ENCODE measurements at regions not wholly inside any gene's neighbourhood (a gene's known extent, or its start where the extent isn't known, plus 50 kb on each side); places are given as distances from the start of the nearest gene placed in this dataset.

DNA sequence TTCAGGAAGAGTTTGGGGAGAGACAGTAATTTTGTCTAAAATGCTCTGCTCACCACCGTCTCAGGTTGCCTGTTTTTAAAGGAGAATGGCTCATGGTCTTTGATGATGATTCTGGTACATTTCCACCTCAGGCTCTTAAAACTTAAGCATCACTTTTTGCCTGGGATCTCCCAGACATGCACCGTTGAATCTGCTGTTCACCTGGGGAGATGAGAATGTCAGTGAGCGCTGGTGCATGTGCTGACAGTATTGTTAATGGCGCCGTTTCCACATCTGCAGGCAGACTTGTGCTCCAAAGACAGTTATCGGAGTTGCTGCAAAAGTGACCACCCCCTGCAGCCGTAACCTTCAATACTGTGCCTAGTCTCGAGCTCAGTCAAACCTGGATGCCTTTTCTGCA lies 219.0 kb upstream of the TPM1 start:
- no peak for DNase-seq

DNA sequence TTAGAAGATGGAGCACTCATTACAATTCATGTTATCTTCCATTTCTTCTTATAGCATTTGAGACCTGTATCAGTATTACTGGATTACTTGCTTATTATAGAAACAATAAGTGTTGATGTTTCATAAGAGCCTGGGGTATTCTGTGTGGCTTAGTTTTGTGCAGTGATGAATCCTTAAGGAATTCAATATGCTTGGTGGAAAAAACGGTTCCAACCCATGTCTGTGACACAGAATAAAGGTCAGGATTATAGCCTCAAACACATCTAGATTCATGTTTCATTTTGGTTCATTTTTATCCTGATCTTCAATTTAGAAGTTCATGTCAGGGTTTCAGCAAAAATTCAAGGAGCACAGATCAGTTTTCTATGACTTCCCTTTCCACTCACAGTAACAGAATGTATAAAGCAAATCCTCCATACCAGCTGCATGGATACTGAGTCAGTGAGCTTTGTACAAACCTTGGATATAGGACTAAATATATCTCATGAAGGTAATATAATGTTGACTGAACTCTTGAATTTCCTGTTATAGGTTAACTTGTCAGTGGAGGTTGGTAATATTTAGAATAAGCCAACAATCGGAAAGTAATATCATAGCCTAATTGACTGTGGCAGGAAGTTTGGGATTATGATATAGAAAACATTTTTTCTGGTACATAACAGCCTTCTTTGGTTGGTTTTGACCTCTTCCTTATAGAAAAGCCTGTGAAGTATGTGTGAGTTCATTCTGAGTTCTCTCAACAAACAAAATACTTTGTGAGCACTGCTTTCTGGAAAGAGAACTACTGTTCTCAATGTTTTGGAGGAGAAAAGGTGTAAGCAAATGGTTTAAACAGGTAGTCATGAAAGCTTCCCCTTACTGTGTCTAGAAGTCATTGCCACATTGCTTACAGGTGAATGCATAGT lies 218.2 kb upstream of the TPM1 start:
- DNase-seq: no peak

DNA sequence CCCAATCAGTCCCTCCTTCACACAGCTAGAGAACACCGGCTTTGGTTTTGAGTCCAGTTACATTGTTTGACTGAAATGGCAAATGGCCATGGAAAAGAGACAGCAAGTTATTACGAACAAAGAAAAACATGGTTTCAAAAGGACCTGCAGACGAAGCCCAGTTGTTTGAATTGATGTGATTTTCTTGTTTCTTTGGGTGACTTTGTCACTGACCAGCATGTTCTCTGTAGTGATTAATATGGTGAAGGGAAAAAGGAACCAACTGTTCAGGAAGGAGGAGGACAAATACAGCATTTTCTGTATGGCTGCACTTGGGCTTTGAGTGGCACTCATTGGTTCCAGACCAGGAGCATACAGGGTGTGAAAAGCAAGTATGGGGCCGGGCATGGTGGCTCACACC lies 217.4 kb upstream of the TPM1 start:
- DNase-seq: no peak

DNA sequence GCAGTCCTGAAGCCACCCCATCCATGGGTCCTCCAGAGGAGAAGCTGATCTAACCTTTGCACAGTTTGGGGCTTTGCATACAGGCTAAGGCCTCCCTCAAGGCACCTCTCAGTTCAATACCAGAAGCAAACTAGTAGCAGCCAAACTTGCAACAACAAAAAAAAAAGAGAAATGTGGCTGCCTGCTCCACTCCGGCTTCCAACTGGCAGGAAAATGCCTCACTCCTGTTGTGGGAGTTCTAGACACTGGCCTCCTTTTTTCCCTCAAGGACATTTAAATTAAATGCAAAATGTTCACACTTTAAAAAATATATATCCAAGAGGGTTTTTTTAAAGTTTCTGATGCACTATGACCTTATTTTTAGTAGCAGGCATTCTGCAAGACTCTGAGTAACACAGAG lies 216.0 kb upstream of the TPM1 start:
- DNase-seq: no peak

DNA sequence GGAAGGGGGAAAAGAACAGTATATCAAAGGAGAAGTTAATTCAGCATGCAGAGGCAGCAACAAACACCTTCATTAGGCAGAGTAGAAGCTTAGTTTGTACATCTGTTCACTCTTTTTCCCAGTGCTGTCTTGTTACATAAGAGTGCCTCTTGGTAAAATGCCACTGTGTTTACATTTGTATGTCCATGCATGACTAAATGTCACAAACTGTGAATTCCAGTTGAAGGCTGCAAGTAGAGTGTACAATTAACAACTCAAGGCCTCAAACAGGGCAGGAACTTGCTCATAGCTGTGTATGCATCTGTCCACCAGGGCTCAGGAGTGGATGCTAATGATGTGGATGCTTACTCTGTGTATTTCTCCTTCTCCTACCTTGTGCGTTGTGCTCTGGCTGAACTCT lies 214.2 kb upstream of the TPM1 start:
- DNase-seq: no peak

GRCh38 chr15:62832231-62832630 lies 210.3 kb upstream of the TPM1 start:
- no peak for DNase-seq

GRCh38 chr15:62833646-62834045 lies 208.9 kb upstream of the TPM1 start:
- no peak for DNase-seq

DNA sequence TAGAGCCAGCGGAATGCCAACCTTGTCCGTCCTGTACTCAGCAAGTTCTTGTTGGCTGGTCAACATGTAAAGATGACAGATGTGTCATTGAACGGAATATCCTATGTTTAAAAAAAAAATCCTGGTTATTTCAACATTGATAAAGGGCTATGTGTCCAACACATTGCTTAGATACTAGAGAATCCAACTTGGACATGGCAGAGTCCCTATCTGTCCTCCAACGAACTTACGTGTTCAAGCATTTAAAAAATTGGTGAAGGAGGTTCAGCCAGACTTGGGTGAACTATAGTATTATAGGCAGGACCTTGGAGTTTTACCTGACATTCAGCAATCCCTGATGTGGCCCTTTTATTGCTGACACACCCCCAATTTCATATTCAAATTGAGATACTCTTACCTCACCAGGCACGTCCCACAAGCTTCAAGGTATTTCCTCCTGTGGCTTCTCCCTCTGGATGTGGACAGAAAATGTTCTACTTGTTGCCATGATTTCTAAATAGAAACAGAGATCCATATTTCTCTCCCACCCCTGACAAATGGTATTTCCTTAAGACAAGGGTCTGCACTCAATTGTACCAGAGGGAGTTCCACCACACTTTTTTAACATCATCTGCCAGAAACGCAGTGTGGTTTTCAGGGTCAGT lies 207.7 kb upstream of the TPM1 start:
- DNase-seq: no peak

DNA sequence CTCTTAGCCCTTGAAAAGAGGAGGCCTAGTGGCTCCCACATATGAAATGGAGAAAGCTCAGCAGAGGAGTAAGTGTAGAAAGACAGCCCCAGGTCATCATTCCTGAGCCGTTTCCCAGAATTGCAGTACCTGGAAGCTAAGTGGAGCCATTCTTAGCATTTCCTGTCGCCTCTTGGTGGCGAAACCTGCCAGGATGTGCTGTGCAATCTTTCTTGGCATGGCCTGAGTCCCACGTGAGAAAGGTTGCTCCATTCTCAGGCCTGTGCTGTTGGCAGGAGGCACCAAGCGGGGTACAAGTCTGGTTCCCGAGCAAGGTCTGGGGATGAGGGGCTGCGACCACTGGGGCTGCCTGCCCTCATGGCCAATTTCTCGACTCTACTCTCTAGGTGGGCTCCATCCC lies 207.2 kb upstream of the TPM1 start:
- DNase-seq: no peak

DNA sequence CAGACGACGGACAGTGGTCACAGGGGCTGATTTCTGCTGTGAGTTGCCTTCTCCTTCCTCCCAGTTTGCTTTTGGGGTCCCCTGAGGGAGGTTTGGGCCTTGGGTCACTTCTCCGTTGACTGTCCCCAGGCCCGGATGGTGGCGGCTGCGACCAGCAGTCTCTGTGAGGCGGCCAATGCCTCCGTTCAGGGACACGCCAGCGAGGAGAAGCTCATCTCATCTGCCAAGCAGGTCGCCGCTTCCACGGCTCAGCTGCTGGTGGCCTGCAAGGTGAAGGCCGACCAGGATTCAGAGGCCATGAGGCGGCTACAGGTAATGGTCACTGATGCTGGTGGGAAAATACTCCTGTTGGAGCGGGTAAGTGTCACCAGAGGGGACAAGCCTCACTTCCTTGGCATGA lies 206.8 kb upstream of the TPM1 start:
- no peak for DNase-seq

DNA sequence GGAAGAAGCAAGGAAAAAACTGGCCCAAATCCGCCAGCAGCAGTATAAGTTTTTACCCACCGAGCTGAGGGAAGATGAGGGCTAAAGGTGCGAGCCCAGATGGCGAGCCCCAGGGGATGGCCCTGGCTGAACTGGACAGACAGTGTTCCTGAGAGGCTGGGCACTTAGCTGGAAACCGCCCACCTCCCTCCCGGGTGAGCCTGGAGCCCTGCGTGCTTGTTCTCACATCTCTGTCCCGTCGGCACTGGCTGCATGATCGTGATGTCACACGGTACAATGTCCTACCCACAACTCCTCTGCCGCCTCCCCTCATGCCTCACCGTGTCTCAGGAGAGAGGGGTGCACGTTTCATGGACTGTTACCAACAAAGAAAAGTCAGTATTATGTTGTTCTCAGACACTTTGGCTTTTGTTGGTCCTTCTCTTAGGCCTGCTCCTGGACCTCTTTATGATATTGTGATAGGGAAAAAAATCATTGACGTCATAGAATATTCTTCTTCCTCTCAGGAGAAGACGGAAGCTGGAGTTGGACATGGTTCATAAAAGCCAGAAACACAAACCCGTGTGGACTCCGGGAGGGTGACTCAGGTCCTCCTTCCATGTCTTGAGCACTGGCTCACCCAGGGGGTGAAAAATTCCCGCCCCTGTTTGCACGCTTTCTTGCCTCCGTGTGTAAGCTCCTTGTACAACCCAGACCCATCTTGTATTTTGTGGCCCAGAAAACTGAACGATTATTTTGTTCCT lies 201.8 kb upstream of the TPM1 start:
- no peak for DNase-seq

DNA sequence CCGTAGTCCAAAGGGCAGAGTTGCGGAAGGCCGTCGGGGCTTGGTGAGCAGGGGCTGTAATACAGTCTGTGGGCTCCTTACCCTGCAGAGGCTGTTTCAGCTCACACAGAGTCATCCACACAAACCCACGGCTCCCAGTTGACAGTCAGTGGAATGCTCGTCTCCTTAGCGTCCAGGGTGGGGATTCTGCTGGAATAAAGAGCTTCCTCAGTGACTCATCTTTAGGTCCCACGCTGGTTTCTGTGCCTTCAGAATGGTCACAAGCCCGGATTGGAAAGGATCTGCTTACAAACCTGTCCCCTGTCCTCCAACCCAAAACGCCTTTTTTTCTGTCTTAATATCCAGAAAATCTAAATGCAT lies 201.3 kb upstream of the TPM1 start:
- DNase-seq: no peak

DNA sequence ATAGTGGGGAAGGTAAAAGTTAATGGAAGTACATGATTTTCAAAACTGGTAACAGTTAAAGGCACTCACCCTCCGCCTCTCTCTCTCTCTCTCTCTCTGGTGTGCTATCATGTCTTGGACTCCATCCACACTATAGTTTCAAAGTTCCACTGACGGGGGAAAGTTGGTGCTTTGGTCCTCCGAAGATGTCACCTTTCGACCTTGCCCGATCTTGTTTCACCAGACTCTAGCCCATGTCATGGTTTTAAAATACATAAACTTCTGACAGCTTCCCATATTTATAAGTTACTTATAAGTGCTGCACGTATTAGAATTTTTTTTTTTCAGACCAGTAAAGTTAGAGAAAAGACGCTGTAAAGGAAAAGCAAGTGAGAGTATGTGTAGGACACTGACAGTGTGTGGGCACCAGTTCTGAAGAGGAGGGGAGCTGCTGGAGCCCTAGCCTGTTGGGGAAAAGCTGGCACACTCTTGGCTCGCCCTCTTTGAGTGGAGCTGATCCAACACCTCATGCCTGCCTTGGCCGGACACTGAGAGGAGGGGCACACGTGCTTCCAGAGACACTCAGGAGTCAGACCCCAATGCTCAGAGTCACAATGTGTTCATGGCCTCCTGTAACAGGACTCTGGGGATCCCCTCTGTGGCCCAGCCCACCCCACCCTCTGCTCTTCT lies 200.5 kb upstream of the TPM1 start:
- DNase-seq: no peak

DNA sequence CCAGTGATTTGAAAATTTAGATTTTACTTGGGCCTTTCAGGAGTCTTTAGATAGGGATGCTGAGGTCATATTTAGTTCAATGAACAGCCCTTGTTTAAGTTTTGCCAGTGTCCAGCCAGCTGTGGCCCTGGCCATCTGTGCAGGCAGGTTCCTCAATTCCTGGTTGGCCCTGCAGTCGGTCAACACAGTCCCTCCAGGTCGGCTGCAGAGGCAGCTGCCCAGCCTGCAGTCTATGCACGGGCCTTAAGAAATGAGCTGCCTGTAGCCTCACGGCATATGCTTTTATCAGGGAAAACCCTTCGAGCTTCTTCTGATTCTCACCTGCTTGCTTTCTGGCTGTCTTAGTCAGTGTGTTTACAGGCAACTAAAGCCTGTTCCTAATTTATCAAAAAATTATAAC lies 199.2 kb upstream of the TPM1 start:
- DNase-seq: no peak

GRCh38 chr15:62844564-62845240 lies 197.8 kb upstream of the TPM1 start:
- DNase-seq: no peak

DNA sequence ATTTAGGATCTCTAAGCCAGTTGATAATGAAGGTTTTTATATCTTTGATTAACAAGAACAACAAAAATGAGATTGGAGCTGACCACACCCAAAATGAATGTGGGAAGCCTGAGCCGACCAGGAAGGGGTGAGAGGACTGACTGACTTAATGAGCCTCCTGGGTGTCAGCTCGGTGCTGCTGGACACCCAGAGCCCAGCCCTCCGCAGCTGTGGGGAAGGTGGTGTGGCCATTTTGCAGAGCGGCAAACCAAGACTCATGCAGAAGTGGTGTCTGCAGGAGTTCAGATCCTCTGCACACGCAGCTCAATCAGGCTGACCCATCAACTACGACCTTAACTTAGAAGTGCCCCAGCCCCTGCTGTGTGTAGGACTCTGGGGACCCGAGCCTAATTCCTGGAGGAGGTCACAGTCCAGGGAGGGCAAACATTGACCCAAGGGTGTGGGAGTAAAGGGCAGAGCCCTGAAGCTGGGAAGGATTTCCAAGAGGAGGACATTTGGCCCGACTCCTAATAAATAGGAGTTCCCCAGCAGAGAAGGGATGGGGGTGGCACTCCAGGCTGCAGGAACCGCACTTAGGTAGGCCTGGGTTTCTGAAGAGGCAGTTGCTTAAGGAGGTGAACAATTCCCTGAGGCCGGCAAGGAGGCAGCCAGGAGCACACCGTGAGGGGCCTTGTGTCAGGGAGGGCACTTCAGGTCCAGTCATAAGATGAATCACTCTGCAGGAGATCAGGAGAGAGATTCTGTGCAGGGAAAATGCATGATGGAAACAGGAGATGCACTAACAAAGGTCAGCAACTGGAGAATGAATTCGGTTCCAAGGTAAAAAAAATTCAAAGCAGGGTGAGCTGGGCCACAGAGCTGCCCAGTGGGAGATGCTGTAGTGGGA lies 197.1 kb upstream of the TPM1 start:
- DNase-seq: no peak

- DNase-seq: no peak
Observed at GRCh38 chr15:62846131-62846804, 196.3 kb upstream of the TPM1 start.

DNA sequence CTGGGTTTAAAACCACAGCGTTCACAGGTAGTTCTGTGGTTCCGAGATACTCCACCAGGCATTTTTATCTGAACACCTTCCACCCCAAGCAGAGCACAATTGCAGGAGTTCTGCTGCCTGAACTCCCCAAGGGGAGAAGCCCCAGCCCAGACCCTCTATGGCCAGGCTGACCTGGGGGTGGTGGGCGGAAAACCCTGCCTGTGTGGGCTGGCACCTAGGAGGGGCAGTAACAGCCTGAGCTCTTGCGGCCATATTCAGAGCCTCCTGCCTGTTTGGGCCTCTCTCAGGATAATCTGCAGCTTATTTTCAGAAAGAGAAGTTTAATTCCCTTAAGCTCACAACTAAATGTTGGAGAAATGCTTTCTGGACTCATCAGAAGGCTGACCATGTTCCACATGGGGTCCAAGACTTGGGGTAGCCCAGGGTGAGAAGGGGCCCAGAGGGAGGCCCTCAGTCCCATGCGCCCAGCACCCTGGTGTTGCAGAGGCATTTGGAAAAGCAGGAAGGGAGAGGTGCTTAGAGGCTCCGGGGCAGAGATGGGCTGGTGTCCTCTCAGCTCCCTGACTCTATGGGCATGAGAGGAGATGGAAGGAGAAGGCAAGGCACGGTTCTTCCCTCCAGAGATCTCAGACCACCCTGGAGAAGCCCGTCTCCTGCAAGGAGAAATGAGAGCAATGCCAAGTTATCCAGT lies 195.6 kb upstream of the TPM1 start:
- no peak for DNase-seq

DNA sequence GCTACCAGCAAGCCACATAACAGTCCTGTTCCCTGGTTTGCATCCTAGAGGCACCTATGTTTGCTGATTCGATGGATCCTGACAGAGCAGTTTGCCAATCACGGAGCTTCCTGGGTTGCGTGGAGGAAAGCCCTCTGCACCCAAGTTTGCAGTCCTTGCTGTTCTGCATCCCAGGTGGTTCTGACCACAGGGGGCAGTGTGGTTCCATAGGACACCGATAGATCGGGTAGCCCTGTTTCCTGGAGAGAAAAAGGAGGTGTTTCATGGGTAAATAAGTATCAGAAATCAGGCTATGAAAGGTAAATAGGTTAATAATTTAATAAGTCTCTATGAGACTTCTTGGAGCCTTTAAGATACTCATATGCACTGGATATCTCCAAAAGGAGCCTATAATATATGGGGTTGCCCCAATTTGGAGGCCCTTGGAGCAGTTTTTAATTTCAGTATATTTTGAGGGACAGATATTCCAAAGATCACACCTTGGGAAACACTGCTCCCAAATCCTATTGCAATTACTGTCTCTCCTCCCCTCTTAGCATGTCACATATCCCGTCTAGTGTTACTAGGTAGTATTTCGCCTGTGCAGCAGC lies 194.6 kb upstream of the TPM1 start:
- DNase-seq: peak; percentile 16

GRCh38 chr15:62848632-62849050 lies 193.9 kb upstream of the TPM1 start:
- no peak for DNase-seq
